ENCODE measurements at regions not wholly inside any gene's neighbourhood (a gene's known extent, or its start where the extent isn't known, plus 50 kb on each side); places are given as distances from the start of the nearest gene placed in this dataset.
A peak's percentile ranks its signal among the peaks of the same experiment; 100 is the strongest.

- ATAC-seq, result no peak
- no peaks in the 10 kb centered on the region for H3K36me3 ChIP-seq (ENCODE audit: insufficient read depth in 1 of 2, low read depth in 1 of 2)
- no peak for TF ChIP-seq CTCF (IDR thresholded peaks at IDR 0.05)
- H3K4me3 ChIP-seq, result no peak overlapping the region
- H3K4me1 ChIP-seq, result peaks cover 24% of the 10 kb centered on the region
- WGBS, 3 donors, result 84 to 95% (median 92%) methylated on average over 7 of the region's 7 CpGs
- DNase-seq, result no peak
- H3K27me3 ChIP-seq (ENCODE audit: insufficient read depth in 3 of 3, low read length in 2 of 3), result no peaks in the 10 kb centered on the region
- H3K9me3 ChIP-seq, result no peaks in the 10 kb centered on the region
- intact Hi-C loops (cut with DNase I), result no loop called here
- H3K27ac ChIP-seq, result no peak overlapping the region
These were observed 231.4 kb upstream of the ANKRD50 start for GRCh38 chr4:124943938-124944337.

- H3K27me3 ChIP-seq (ENCODE audit: insufficient read depth in 3 of 3, low read length in 2 of 3), result no peaks in the 10 kb centered on the region
- no peak for TF ChIP-seq CTCF (IDR thresholded peaks at IDR 0.05)
- ATAC-seq, result no peak
- H3K4me1 ChIP-seq, result peaks cover 27% of the 10 kb centered on the region
- no peak for DNase-seq
- no peak overlapping the region for H3K27ac ChIP-seq
- no peaks in the 10 kb centered on the region for H3K9me3 ChIP-seq
- H3K36me3 ChIP-seq (ENCODE audit: insufficient read depth in 1 of 2, low read depth in 1 of 2), result no peaks in the 10 kb centered on the region
- WGBS, 3 donors, result 89 to 92% (median 90%) methylated on average over 11 of the region's 11 CpGs
- no peak overlapping the region for H3K4me3 ChIP-seq
- intact Hi-C loops (cut with DNase I), result no loop called here
These were observed 230.8 kb upstream of the ANKRD50 start for GRCh38 chr4:124943145-124943889.

GRCh38 chr4:124941267-124941666 is 228.7 kb upstream of the ANKRD50 start:
- no peak for TF ChIP-seq CTCF (IDR thresholded peaks at IDR 0.05)
- WGBS, 3 donors, result 68 to 88% (median 84%) methylated on average over 3 of the region's 3 CpGs
- peaks cover 39% of the 10 kb centered on the region for H3K4me1 ChIP-seq
- DNase-seq (no peak), ATAC-seq (no peak)
- H3K4me3 ChIP-seq, result no peak overlapping the region
- H3K27ac ChIP-seq, result peak overlapping the region; percentile 20
- H3K9me3 ChIP-seq, result no peaks in the 10 kb centered on the region
- H3K36me3 ChIP-seq (ENCODE audit: insufficient read depth in 1 of 2, low read depth in 1 of 2), result no peaks in the 10 kb centered on the region
- H3K27me3 ChIP-seq (ENCODE audit: insufficient read depth in 3 of 3, low read length in 2 of 3), result no peaks in the 10 kb centered on the region
- intact Hi-C loops (cut with DNase I), result no loop called here

- Histone ChIP-seq H3K27me3 (ENCODE audit: insufficient read depth in 3 of 3, low read length in 2 of 3) (no peaks in the 10 kb centered on the region), H3K4me1 (peaks cover 46% of the 10 kb centered on the region), H3K36me3 (ENCODE audit: insufficient read depth in 1 of 2, low read depth in 1 of 2) (no peaks in the 10 kb centered on the region), H3K4me3 (no peak overlapping the region), H3K27ac (peak overlapping the region; percentile 24), H3K9me3 (no peaks in the 10 kb centered on the region)
- no peak for DNase-seq
- 11 to 25% (median 12%) methylated on average over 3 of the region's 3 CpGs for whole genome bisulfite sequencing, 3 donors
- no peak for TF ChIP-seq CTCF (IDR thresholded peaks at IDR 0.05)
- intact Hi-C loops (cut with DNase I), result no loop called here
- peak in 1 of 4 donors; percentile 36 for ATAC-seq
These were observed 227.9 kb upstream of the ANKRD50 start for GRCh38 chr4:124940387-124940786.

- intact Hi-C loops (cut with DNase I), result loop anchor here in 1 of 2 donors (10.0 kb wide), 1 partner anchor 225 kb away; the partner anchor contains the start of gene ANKRD50
- no peak for ATAC-seq
- TF ChIP-seq CTCF (IDR thresholded peaks at IDR 0.05), result no peak
- Histone ChIP-seq H3K9me3 (no peaks in the 10 kb centered on the region), H3K4me3 (no peak overlapping the region), H3K27me3 (ENCODE audit: insufficient read depth in 3 of 3, low read length in 2 of 3) (no peaks in the 10 kb centered on the region), H3K4me1 (peaks cover 46% of the 10 kb centered on the region), H3K27ac (peak overlapping the region; percentile 24), H3K36me3 (ENCODE audit: insufficient read depth in 1 of 2, low read depth in 1 of 2) (no peaks in the 10 kb centered on the region)
- no peak for DNase-seq
- 41 to 54% (median 50%) methylated on average over 1 of the region's 1 CpG for whole genome bisulfite sequencing, 3 donors
These were observed 227.4 kb upstream of the ANKRD50 start for GRCh38 chr4:124939908-124940307.

All from psoas muscle (tissue), 7 donors.